Sigmoid colon (tissue), 4 donors: ENCODE measurements at regions not wholly inside any gene's neighbourhood (a gene's known extent, or its start where the extent isn't known, plus 50 kb on each side); places are given as distances from the start of the nearest gene placed in this dataset.

Experiments
- EP300 ChIP-seq, 4 donors: sonication (generic); formaldehyde crosslinking; IDR thresholded peaks; one replicate each; pipeline ENCODE4 v1.6.1; 2017; ENCODE audit warnings: antibody characterized with exemption in 4 of 4
- POLR2A ChIP-seq, 2 donors: fragments of 450-650 bp; IDR thresholded peaks; one replicate each; pipeline ENCODE4 v1.6.1; 2016; ENCODE audit warnings: antibody characterized with exemption in 2 of 2, mild to moderate bottlenecking in 2 of 2, moderate library complexity in 2 of 2
- POLR2AphosphoS5 ChIP-seq, 4 donors: sonication (generic); formaldehyde crosslinking; IDR thresholded peaks; one replicate each; pipeline ENCODE4 v1.6.1; 2017; ENCODE audit warnings: antibody characterized with exemption in 4 of 4
- TF ChIP-seq, protein P1 (sequence below), 4 experiments: fragments of 450-650 bp in 3 of 4; fragments of 200-600 bp in 1 of 4; IDR thresholded peaks; one replicate each; pipeline ENCODE4 v1.5.1; 2016 to 2019; ENCODE audit warnings: antibody characterized with exemption in 4 of 4, mild to moderate bottlenecking in 3 of 4, moderate library complexity in 2 of 4

DNA sequence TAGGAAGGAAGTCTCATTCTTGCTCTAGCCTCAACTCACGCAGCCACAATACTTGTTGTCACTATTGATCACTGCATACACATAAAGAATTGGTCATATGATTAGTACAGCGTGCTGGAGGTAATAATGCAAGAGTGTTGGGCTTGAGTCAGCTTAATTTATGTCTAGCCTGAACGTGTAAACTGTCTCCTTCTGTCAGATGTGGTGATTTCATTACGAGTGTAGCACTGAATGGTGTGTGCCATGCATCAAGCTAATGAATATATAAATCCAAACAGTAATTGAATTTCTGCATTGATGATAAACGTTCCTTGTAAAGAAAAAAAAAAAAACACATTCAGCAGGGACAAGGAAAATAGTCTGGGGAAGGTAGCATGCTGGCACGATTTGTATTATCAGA, 396.2 kb upstream of the RAG2 start:
- no peak for TF ChIP-seq POLR2AphosphoS5 (IDR thresholded peaks at IDR 0.05)
- no peak for TF ChIP-seq EP300 (IDR thresholded peaks at IDR 0.05)
- TF ChIP-seq, protein P1, sequence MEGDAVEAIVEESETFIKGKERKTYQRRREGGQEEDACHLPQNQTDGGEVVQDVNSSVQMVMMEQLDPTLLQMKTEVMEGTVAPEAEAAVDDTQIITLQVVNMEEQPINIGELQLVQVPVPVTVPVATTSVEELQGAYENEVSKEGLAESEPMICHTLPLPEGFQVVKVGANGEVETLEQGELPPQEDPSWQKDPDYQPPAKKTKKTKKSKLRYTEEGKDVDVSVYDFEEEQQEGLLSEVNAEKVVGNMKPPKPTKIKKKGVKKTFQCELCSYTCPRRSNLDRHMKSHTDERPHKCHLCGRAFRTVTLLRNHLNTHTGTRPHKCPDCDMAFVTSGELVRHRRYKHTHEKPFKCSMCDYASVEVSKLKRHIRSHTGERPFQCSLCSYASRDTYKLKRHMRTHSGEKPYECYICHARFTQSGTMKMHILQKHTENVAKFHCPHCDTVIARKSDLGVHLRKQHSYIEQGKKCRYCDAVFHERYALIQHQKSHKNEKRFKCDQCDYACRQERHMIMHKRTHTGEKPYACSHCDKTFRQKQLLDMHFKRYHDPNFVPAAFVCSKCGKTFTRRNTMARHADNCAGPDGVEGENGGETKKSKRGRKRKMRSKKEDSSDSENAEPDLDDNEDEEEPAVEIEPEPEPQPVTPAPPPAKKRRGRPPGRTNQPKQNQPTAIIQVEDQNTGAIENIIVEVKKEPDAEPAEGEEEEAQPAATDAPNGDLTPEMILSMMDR (IDR thresholded peaks at IDR 0.05): no peak
- no peak for TF ChIP-seq POLR2A (IDR thresholded peaks at IDR 0.05)
